DND-41 (cell line): ENCODE measurements at regions not wholly inside any gene's neighbourhood (a gene's known extent, or its start where the extent isn't known, plus 50 kb on each side); places are given as distances from the start of the nearest gene placed in this dataset.

ENCODE experiments used
- EZH2 ChIP-seq: IDR thresholded peaks from 3 replicates; pipeline ENCODE4 v1.6.1; 2012; ENCODE audit warnings: borderline replicate concordance, low read depth, mild to moderate bottlenecking, moderate library complexity, low read length, inconsistent platforms; ENCODE audit not compliant: severe bottlenecking
- TF ChIP-seq, protein P1 (sequence below): IDR thresholded peaks from 2 replicates; pipeline ENCODE4 v1.5.1; 2012; ENCODE audit warnings: borderline replicate concordance, low read length, moderate library complexity, mild to moderate bottlenecking; ENCODE audit not compliant: poor library complexity, severe bottlenecking; ENCODE audit errors: extremely low read depth

DNA sequence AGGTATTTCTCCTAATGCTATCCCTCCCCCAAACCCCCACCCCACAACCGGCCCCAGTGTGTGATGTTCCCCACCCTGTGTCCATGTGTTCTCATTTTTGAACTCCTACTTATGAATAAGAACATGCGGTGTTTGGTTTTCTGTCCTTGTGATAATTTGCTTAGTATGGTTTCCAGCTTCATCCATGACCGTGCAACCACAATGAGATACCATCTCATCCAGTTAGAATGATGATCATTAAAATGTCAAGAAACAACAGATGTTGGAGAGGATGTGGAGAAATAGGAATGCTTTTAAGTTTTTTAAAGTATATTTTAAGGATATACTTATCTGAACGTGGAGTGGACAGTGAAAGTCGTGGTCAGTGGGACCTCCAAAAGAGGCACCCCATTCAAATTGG lies 745.0 kb upstream of the AMELY start:
- TF ChIP-seq, protein P1, sequence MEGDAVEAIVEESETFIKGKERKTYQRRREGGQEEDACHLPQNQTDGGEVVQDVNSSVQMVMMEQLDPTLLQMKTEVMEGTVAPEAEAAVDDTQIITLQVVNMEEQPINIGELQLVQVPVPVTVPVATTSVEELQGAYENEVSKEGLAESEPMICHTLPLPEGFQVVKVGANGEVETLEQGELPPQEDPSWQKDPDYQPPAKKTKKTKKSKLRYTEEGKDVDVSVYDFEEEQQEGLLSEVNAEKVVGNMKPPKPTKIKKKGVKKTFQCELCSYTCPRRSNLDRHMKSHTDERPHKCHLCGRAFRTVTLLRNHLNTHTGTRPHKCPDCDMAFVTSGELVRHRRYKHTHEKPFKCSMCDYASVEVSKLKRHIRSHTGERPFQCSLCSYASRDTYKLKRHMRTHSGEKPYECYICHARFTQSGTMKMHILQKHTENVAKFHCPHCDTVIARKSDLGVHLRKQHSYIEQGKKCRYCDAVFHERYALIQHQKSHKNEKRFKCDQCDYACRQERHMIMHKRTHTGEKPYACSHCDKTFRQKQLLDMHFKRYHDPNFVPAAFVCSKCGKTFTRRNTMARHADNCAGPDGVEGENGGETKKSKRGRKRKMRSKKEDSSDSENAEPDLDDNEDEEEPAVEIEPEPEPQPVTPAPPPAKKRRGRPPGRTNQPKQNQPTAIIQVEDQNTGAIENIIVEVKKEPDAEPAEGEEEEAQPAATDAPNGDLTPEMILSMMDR, result no peak
- no peak for TF ChIP-seq EZH2
